Neural progenitor cell (in vitro differentiated cells): ENCODE measurements at regions not wholly inside any gene's neighbourhood (a gene's known extent, or its start where the extent isn't known, plus 50 kb on each side); places are given as distances from the start of the nearest gene placed in this dataset.
A peak's percentile ranks its signal among the peaks of the same experiment; 100 is the strongest.

ENCODE experiments used
- DNase-seq: peaks from one replicate; pipeline ENCODE4 v3.0.0-alpha.2; 2016; ENCODE audit warnings: low spot score
- H2AFZ ChIP-seq: fragments of 200-600 bp; sonication (generic); replicated peaks from 2 replicates; pipeline ENCODE4 v1.6.1; 2016; ENCODE audit warnings: antibody characterized with exemption
- H3F3A ChIP-seq: fragments of 200-600 bp; sonication (generic); 2 replicates; pipeline ENCODE4 v1.6.1; 2016; ENCODE audit warnings: antibody characterized with exemption, low read depth
- H3K27ac ChIP-seq: fragments of 200-600 bp; sonication (generic); 2 replicates; pipeline ENCODE4 v1.5.1; 2016; ENCODE audit warnings: mild to moderate bottlenecking
- H3K27me3 ChIP-seq: fragments of 200-600 bp; sonication (generic); 2 replicates; pipeline ENCODE4 v1.6.1; 2016; ENCODE audit warnings: mild to moderate bottlenecking, moderate library complexity
- H3K36me3 ChIP-seq: fragments of 200-600 bp; sonication (generic); 2 replicates; pipeline ENCODE4 v1.5.1; 2016
- H3K4me1 ChIP-seq: fragments of 200-600 bp; sonication (generic); 2 replicates; pipeline ENCODE4 v1.6.1; 2016; ENCODE audit warnings: mixed run types
- H3K4me2 ChIP-seq: fragments of 200-600 bp; sonication (generic); 2 replicates; pipeline ENCODE4 v1.6.1; 2016
- H3K4me3 ChIP-seq: fragments of 200-600 bp; sonication (generic); 2 replicates; pipeline ENCODE4 v1.5.1; 2016
- H3K79me2 ChIP-seq: fragments of 200-600 bp; sonication (generic); 2 replicates; pipeline ENCODE4 v1.6.1; 2016; ENCODE audit warnings: low read depth
- H3K9ac ChIP-seq: fragments of 200-600 bp; sonication (generic); 2 replicates; pipeline ENCODE4 v1.6.1; 2016
- H3K9me3 ChIP-seq: fragments of 200-600 bp; sonication (generic); 2 replicates; pipeline ENCODE4 v1.5.1; 2016; ENCODE audit warnings: low read depth
- H4K20me1 ChIP-seq: fragments of 200-600 bp; sonication (generic); 2 replicates; pipeline ENCODE4 v1.6.1; 2016; ENCODE audit warnings: low read depth
- H3K27ac Mint-ChIP-seq: 3 replicates; pipeline ENCODE4 v1.8.0; 2021; ENCODE audit warnings: mixed read lengths
- H3K27me3 Mint-ChIP-seq: 2 replicates; pipeline ENCODE4 v1.8.0; 2022; ENCODE audit warnings: low read depth, mild to moderate bottlenecking, inconsistent platforms, moderate library complexity, mixed read lengths; ENCODE audit not compliant: insufficient read depth
- H3K36me3 Mint-ChIP-seq: 3 replicates; pipeline ENCODE4 v1.8.0; 2021; ENCODE audit warnings: mixed read lengths
- H3K4me1 Mint-ChIP-seq: 3 replicates; pipeline ENCODE4 v1.8.0; 2021; ENCODE audit warnings: mixed read lengths
- H3K4me3 Mint-ChIP-seq: 3 replicates; pipeline ENCODE4 v1.8.0; 2021; ENCODE audit warnings: mild to moderate bottlenecking, moderate library complexity, mixed read lengths
- H3K9me3 Mint-ChIP-seq: 3 replicates; pipeline ENCODE4 v1.8.0; 2020; ENCODE audit warnings: mixed read lengths
- CTCF ChIP-seq: fragments of 200-600 bp; sonication (generic); IDR thresholded peaks from 2 replicates; pipeline ENCODE4 v1.5.1; 2017; ENCODE audit warnings: antibody characterized with exemption, mild to moderate bottlenecking
- EZH2 ChIP-seq: fragments of 200-600 bp; sonication (generic); IDR thresholded peaks from 2 replicates; pipeline ENCODE4 v1.6.1; 2017; ENCODE audit warnings: antibody characterized with exemption, mild to moderate bottlenecking, moderate library complexity
- EZH2phosphoT487 ChIP-seq: fragments of 200-600 bp; sonication (generic); IDR thresholded peaks from 2 replicates; pipeline ENCODE4 v1.6.1; 2017; ENCODE audit warnings: antibody characterized with exemption

- no peak overlapping the region for H3K4me3 Mint-ChIP-seq
- H3K4me1 ChIP-seq, result no peaks in the 10 kb centered on the region
- H3K36me3 ChIP-seq, result no peaks in the 10 kb centered on the region
- H2AFZ ChIP-seq, result no peak overlapping the region
- H3K9me3 Mint-ChIP-seq, result no peaks in the 10 kb centered on the region
- H3K27me3 ChIP-seq, result no peaks in the 10 kb centered on the region
- no peak overlapping the region for H3K4me2 ChIP-seq
- no peak overlapping the region for H3K27ac ChIP-seq
- no peaks in the 10 kb centered on the region for H3K79me2 ChIP-seq
- no peaks in the 10 kb centered on the region for H3K4me1 Mint-ChIP-seq
- no peak overlapping the region for H3K4me3 ChIP-seq
- H4K20me1 ChIP-seq, result no peaks in the 10 kb centered on the region
- no peak overlapping the region for H3K27ac Mint-ChIP-seq
- H3K27me3 Mint-ChIP-seq, result no peaks in the 10 kb centered on the region
- no peak overlapping the region for H3K9ac ChIP-seq
- no peaks in the 10 kb centered on the region for H3K36me3 Mint-ChIP-seq
- no peak for DNase-seq
- no peak for TF ChIP-seq EZH2
- no peak for TF ChIP-seq CTCF
- no peak for TF ChIP-seq EZH2phosphoT487
- H3F3A ChIP-seq, result no peaks in the 10 kb centered on the region
- H3K9me3 ChIP-seq, result no peaks in the 10 kb centered on the region
Observed at GRCh38 chr11:91755526-91755925, 469.1 kb upstream of the FAT3 start.

DNA sequence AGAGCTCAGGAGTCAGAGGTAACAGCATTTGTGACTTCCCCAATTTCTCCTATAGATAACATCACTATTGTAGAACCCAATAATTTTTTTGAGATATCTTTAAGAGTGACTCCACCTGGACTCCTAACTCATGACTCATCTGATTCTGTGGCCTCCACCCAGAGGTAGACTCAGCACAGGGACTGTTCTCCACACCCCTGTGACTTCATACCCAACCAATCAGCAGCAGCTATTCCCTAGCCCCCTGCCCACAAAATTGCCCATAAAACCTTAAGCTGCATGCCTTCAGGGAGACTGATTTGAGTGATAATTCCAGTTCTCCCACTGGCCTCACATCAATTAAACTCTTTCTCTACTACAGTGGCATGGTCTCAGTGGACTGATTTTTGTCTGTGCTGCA, 475.4 kb upstream of the FAT3 start:
- H3K27me3 ChIP-seq, result no peaks in the 10 kb centered on the region
- H3K9me3 Mint-ChIP-seq, result no peaks in the 10 kb centered on the region
- no peaks in the 10 kb centered on the region for H4K20me1 ChIP-seq
- H3K36me3 ChIP-seq, result no peaks in the 10 kb centered on the region
- H3K9me3 ChIP-seq, result no peaks in the 10 kb centered on the region
- no peak overlapping the region for H3K4me3 Mint-ChIP-seq
- no peaks in the 10 kb centered on the region for H3K4me1 Mint-ChIP-seq
- H3F3A ChIP-seq, result no peaks in the 10 kb centered on the region
- no peak for DNase-seq
- H3K27ac ChIP-seq, result no peak overlapping the region
- no peaks in the 10 kb centered on the region for H3K36me3 Mint-ChIP-seq
- no peak overlapping the region for H3K9ac ChIP-seq
- H2AFZ ChIP-seq, result no peak overlapping the region
- H3K4me1 ChIP-seq, result no peaks in the 10 kb centered on the region
- no peak overlapping the region for H3K27ac Mint-ChIP-seq
- no peak overlapping the region for H3K4me3 ChIP-seq
- no peaks in the 10 kb centered on the region for H3K27me3 Mint-ChIP-seq
- TF ChIP-seq CTCF, result no peak
- TF ChIP-seq EZH2phosphoT487, result no peak
- TF ChIP-seq EZH2, result no peak
- H3K4me2 ChIP-seq, result no peak overlapping the region
- no peaks in the 10 kb centered on the region for H3K79me2 ChIP-seq

DNA sequence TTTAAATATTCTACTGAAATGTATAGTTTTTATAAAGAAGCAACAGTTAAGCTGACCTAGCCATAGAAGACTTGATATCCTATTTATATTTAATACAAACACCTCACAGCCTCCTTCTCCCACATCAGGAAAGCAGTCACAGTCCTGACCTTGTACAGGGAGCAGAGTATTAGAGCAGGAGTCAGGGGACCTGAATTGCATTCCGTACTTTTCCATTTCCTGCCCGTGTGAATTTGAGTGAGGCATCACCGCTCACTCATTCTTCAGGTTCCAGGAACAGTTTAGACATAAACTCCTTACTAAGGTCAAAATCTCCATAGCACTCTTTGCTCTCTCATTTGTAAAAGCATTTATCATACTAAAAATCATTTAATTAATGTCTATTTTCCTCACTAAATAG, 482.5 kb upstream of the FAT3 start:
- Mint-ChIP-seq H3K4me1 (no peaks in the 10 kb centered on the region), H3K36me3 (no peaks in the 10 kb centered on the region), H3K4me3 (no peak overlapping the region), H3K27ac (no peak overlapping the region), H3K27me3 (no peaks in the 10 kb centered on the region), H3K9me3 (peaks cover 5% of the 10 kb centered on the region)
- H3K9me3 ChIP-seq, result no peaks in the 10 kb centered on the region
- no peak overlapping the region for H3K27ac ChIP-seq
- no peak overlapping the region for H3K4me2 ChIP-seq
- H3K4me3 ChIP-seq, result no peak overlapping the region
- no peak for DNase-seq
- no peaks in the 10 kb centered on the region for H3K4me1 ChIP-seq
- H3K79me2 ChIP-seq, result no peaks in the 10 kb centered on the region
- TF ChIP-seq EZH2 (no peak), EZH2phosphoT487 (no peak), CTCF (no peak)
- H4K20me1 ChIP-seq, result no peaks in the 10 kb centered on the region
- no peaks in the 10 kb centered on the region for H3F3A ChIP-seq
- no peak overlapping the region for H3K9ac ChIP-seq
- H3K36me3 ChIP-seq, result no peaks in the 10 kb centered on the region
- H2AFZ ChIP-seq, result no peak overlapping the region
- no peaks in the 10 kb centered on the region for H3K27me3 ChIP-seq

- Histone ChIP-seq H3K27me3 (no peaks in the 10 kb centered on the region), H2AFZ (no peak overlapping the region), H4K20me1 (no peaks in the 10 kb centered on the region), H3K4me2 (no peak overlapping the region), H3K27ac (no peak overlapping the region), H3K4me1 (peaks cover 6% of the 10 kb centered on the region), H3F3A (no peaks in the 10 kb centered on the region), H3K4me3 (no peak overlapping the region), H3K9ac (no peak overlapping the region), H3K9me3 (no peaks in the 10 kb centered on the region), H3K36me3 (no peaks in the 10 kb centered on the region), H3K79me2 (no peaks in the 10 kb centered on the region)
- Mint-ChIP-seq H3K27ac (peak overlapping the region; percentile 87), H3K4me3 (no peak overlapping the region), H3K36me3 (peaks cover 2% of the 10 kb centered on the region), H3K9me3 (peaks cover 33% of the 10 kb centered on the region), H3K27me3 (peaks cover 3% of the 10 kb centered on the region), H3K4me1 (peaks cover 28% of the 10 kb centered on the region)
- TF ChIP-seq CTCF (no peak), EZH2 (no peak), EZH2phosphoT487 (no peak)
- DNase-seq, result no peak
Observed at GRCh38 chr11:91731051-91731450, 493.6 kb upstream of the FAT3 start.
